ENCODE measurements at regions not wholly inside any gene's neighbourhood (a gene's known extent, or its start where the extent isn't known, plus 50 kb on each side); places are given as distances from the start of the nearest gene placed in this dataset.

DNA sequence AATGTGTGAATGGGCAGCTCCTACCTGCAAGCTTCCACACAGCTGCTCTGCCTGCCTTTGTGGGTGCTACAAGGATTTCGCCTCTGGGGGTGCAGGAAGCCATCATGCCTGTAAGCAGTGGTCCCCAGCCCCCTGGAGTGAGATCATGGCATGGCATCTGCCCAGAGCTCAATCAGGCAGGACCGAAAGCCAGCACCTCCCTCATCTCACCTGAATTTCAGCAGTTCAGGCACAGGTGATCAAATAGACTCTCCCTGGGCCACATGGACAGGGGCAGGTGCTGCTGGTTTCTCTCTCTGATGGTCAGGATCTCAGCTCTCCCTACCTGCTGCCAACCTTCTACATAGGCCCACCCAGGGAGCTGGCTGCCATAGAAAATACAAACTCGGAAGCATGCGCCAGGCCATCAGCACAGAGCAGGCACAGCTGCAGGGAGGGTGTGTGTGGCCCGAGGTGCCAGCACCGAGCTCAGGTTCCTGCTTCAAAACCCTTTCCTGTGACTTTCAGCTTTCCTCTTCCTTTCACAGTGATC, 133.2 kb upstream of the ID2 start:
- TF ChIP-seq, protein P1, sequence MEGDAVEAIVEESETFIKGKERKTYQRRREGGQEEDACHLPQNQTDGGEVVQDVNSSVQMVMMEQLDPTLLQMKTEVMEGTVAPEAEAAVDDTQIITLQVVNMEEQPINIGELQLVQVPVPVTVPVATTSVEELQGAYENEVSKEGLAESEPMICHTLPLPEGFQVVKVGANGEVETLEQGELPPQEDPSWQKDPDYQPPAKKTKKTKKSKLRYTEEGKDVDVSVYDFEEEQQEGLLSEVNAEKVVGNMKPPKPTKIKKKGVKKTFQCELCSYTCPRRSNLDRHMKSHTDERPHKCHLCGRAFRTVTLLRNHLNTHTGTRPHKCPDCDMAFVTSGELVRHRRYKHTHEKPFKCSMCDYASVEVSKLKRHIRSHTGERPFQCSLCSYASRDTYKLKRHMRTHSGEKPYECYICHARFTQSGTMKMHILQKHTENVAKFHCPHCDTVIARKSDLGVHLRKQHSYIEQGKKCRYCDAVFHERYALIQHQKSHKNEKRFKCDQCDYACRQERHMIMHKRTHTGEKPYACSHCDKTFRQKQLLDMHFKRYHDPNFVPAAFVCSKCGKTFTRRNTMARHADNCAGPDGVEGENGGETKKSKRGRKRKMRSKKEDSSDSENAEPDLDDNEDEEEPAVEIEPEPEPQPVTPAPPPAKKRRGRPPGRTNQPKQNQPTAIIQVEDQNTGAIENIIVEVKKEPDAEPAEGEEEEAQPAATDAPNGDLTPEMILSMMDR (IDR thresholded peaks at IDR 0.05) = no peak
- TF ChIP-seq POLR2A (IDR thresholded peaks at IDR 0.05) = no peak
- intact Hi-C loops (cut with DNase I) = no loop called here
- WGBS, 2 donors = 90 to 93% methylated on average over 4 to 5 of the region's 6 CpGs

DNA sequence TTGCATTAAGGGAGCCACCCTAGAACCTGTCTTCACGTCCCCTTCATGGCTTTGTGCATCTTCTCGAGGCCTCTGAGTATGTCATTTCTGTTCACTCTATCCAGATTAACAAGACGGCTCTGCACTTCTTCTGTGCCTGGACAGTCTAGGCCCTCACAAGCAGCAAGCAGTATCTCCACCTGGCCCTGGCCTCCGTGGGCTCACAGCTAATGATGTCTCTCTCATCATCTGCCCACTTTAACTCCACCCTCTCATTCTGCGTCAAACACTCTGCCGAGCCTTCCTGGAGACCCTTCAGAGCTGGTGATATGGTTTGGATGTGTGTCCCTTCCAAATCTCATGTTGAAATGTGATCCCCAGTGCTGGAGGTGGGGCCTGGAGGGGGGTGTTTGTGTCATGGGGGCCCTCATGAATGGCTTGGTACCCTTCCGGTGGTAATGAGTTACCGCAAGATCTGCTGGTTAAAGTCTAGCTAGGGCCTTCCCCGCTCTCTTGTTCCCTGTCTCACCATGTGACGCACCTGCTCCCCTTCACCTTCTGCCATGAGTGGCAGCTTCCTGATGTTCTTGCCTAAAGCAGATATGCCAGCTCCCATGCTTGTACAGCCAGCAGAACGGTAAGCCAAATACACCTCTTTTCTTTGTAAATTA, 132.5 kb upstream of the ID2 start:
- intact Hi-C loops (cut with DNase I) = no loop called here
- H3K27me3 ChIP-seq = no peaks in the 10 kb centered on the region
- H3K4me1 ChIP-seq = peaks cover 5 to 13% (median 11%) of the 10 kb centered on the region in 3 donors
- H3K4me3 ChIP-seq = no peak overlapping the region
- no peaks in the 10 kb centered on the region for H3K9me3 ChIP-seq
- TF ChIP-seq, protein P1 (IDR thresholded peaks at IDR 0.05) = no peak
- TF ChIP-seq POLR2A (IDR thresholded peaks at IDR 0.05) = no peak
- no peak overlapping the region for H3K27ac ChIP-seq
- DNase-seq = no peak
- H3K36me3 ChIP-seq = no peaks in the 10 kb centered on the region
- 87 to 93% methylated on average over 11 of the region's 11 CpGs for WGBS, 2 donors

More for the DNA sequence above, 133.2 kb upstream of the ID2 start:
- no peak for DNase-seq
- no peaks in the 10 kb centered on the region for H3K9me3 ChIP-seq
- no peaks in the 10 kb centered on the region for H3K27me3 ChIP-seq
- H3K36me3 ChIP-seq = no peaks in the 10 kb centered on the region
- peaks cover 6 to 20% (median 17%) of the 10 kb centered on the region in 3 donors for H3K4me1 ChIP-seq
- H3K4me3 ChIP-seq = no peak overlapping the region
- no peak overlapping the region for H3K27ac ChIP-seq

DNA sequence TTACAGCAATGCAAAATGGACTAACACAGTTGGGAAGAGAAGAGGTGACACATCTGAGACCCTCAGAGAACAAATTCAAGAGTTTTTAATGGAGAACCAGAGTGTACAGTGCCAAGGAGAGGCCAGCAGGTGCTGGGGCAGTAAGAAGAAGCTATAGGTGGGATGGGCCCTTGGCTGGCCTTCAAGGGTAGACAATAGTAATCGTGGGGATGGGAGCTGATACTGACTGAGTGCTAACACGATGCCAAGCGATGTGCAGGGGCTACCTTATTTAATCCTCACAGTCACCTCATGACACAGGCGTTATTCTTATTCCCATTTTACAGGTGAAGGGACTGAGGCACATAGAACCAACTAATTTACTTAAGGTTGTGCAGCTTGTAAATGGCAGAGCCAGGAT, 131.9 kb upstream of the ID2 start:
- DNase-seq = no peak
- Histone ChIP-seq H3K9me3 (no peaks in the 10 kb centered on the region), H3K4me3 (no peak overlapping the region), H3K27me3 (no peaks in the 10 kb centered on the region), H3K4me1 (peaks cover 0 to 7% (median 5%) of the 10 kb centered on the region in 3 donors), H3K27ac (no peak overlapping the region), H3K36me3 (no peaks in the 10 kb centered on the region)
- 93 to 100% methylated on average over 4 of the region's 4 CpGs for WGBS, 2 donors
- no peak for TF ChIP-seq POLR2A (IDR thresholded peaks at IDR 0.05)
- TF ChIP-seq, protein P1 (IDR thresholded peaks at IDR 0.05) = no peak
- intact Hi-C loops (cut with DNase I) = no loop called here

DNA sequence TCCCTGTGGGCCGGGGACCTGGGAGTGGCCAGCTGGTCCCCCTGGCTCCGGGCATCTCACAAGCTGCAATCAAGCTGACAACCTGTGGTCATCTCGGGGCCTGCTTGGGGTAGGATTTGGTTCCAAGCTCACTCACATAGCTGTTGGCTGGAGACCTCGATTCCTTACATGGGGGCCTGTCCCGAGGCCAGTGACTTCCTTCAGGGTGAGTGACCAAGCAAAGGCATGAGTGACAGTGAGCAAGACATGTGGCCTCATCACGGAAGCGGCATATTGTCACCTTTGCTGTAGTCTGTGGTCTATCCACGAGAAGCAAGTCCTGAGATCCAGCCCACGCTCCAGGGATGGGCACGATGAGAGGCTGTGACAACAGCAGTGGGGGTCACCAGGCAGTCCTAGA, 131.4 kb upstream of the ID2 start:
- Histone ChIP-seq H3K4me1 (peaks cover 0 to 2% (median 0%) of the 10 kb centered on the region in 3 donors), H3K9me3 (no peaks in the 10 kb centered on the region), H3K4me3 (no peak overlapping the region), H3K36me3 (no peaks in the 10 kb centered on the region), H3K27me3 (no peaks in the 10 kb centered on the region), H3K27ac (no peak overlapping the region)
- intact Hi-C loops (cut with DNase I) = no loop called here
- no peak for DNase-seq
- 90% methylated on average over 2 of the region's 10 CpGs; no CpG with 5 or more reads in 1 of the 2 donors for WGBS, 2 donors
- no peak for TF ChIP-seq POLR2A (IDR thresholded peaks at IDR 0.05)
- TF ChIP-seq, protein P1 (IDR thresholded peaks at IDR 0.05) = no peak

DNA sequence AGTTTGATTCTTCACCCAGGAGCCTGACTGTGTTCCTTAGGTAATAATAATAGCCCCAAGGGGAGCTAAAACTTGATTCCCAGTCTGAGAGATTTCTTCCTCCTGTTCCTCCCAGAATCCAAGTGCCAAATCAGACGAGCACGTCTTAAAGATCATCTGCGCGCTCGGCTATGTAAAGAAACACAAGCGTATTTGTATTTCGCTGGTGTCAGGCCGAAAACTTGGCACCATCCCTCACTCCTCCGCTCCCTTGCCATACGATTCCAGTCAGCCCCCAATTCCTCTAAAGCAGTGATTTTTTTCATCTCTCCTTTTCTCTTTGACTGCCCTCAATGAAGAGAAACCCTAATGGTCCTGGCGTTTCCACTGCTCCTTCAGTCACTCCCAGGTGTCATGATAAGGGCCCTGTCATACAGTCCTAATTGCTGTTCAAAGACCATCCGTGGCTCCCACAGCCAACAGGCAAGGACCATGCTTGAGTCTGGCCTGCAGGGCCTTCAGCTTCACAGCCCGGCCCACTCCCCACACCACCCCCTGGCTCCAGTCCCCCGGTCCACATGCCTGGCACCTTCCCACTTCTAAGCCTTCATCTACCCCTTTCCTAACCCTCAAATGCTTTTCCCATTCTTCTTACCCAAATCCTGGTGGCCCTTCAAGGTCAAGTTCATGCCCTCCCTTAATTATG, 130.8 kb upstream of the ID2 start:
- Histone ChIP-seq H3K9me3 (no peaks in the 10 kb centered on the region), H3K4me3 (no peak overlapping the region), H3K36me3 (no peaks in the 10 kb centered on the region), H3K27me3 (no peaks in the 10 kb centered on the region), H3K27ac (no peak overlapping the region), H3K4me1 (no peaks in the 10 kb centered on the region)
- 89% methylated on average over 14 of the region's 14 CpGs for WGBS, 2 donors
- DNase-seq = no peak
- intact Hi-C loops (cut with DNase I) = no loop called here
- TF ChIP-seq, protein P1 (IDR thresholded peaks at IDR 0.05) = no peak
- TF ChIP-seq POLR2A (IDR thresholded peaks at IDR 0.05) = no peak
